Esophagus muscularis mucosa (tissue), 4 donors: ENCODE measurements at regions not wholly inside any gene's neighbourhood (a gene's known extent, or its start where the extent isn't known, plus 50 kb on each side); places are given as distances from the start of the nearest gene placed in this dataset.

Experiments
- DNase-seq: peaks from one replicate; pipeline ENCODE4 v3.0.0-alpha.2; 2017; ENCODE audit errors: extremely low spot score
- H3K27ac ChIP-seq, 4 donors: fragments of 200-600 bp; sonication (generic); replicated peaks in 1 of 4; 1 replicate in 3 of 4; 2 replicates in 1 of 4; pipeline ENCODE4 v1.5.1; 2016 to 2019; ENCODE audit warnings: mild to moderate bottlenecking in 1 of 4
- H3K27me3 ChIP-seq, 4 donors: fragments of 200-600 bp; sonication (generic); one replicate each; pipeline versions ENCODE4 v1.5.1 to v1.6.0; 2016 to 2019
- H3K36me3 ChIP-seq, 4 donors: fragments of 200-600 bp; sonication (generic); one replicate each; pipeline ENCODE4 v1.5.1; 2016 to 2019
- H3K4me1 ChIP-seq, 4 donors: fragments of 200-600 bp; sonication (generic); one replicate each; pipeline ENCODE4 v1.5.1; 2016 to 2019
- H3K4me3 ChIP-seq, 4 donors: fragments of 200-600 bp; sonication (generic); 1 replicate in 2 of 4; 2 replicates in 2 of 4; pipeline ENCODE4 v1.5.1; 2016 to 2019; ENCODE audit warnings: mild to moderate bottlenecking in 4 of 4, moderate library complexity in 1 of 4
- H3K9me3 ChIP-seq, 4 donors: fragments of 200-600 bp; sonication (generic); 1 replicate in 3 of 4; 2 replicates in 1 of 4; pipeline ENCODE4 v1.5.1; 2016 to 2019
- EP300 ChIP-seq: sonication (generic); formaldehyde crosslinking; IDR thresholded peaks from one replicate; pipeline ENCODE4 v1.6.1; 2017; ENCODE audit warnings: antibody characterized with exemption
- POLR2A ChIP-seq: fragments of 450-650 bp; IDR thresholded peaks from one replicate; pipeline ENCODE4 v1.6.1; 2017; ENCODE audit warnings: antibody characterized with exemption, moderate library complexity, mild to moderate bottlenecking, low read depth
- POLR2AphosphoS5 ChIP-seq, 2 donors: sonication (generic); formaldehyde crosslinking; IDR thresholded peaks; one replicate each; pipeline ENCODE4 v1.6.1; 2017; ENCODE audit warnings: antibody characterized with exemption in 2 of 2
- WGBS: methylation state at CpG from one replicate; pipeline ENCODE4 v1.1.5; 2018; 5-methylcytosine and 5-hydroxymethylcytosine counted together
- intact Hi-C: fragments of 100-400 bp; cut with DNase I; formaldehyde crosslinking; loops from one replicate; pipeline ENCODE4 v1.15.1; 2023
- TF ChIP-seq, protein P1 (sequence below), 3 experiments: fragments of 200-600 bp in 2 of 3; fragments of 450-650 bp in 1 of 3; sonication (generic) in 2 of 3; IDR thresholded peaks; one replicate each; pipeline ENCODE4 v1.5.1; 2017 to 2019; ENCODE audit warnings: antibody characterized with exemption in 3 of 3, mild to moderate bottlenecking in 2 of 3, moderate library complexity in 1 of 3

GRCh38 chr4:126599746-126600145 lies 1033.0 kb upstream of the INTU start:
- Histone ChIP-seq H3K36me3 (no peaks in the 10 kb centered on the region), H3K4me1 (peaks cover 0 to 6% (median 0%) of the 10 kb centered on the region in 4 donors), H3K9me3 (no peaks in the 10 kb centered on the region), H3K27ac (no peak overlapping the region), H3K4me3 (no peak overlapping the region), H3K27me3 (no peaks in the 10 kb centered on the region)
- intact Hi-C loops: loop anchor here (10.0 kb wide), 1 partner anchor 1285 kb away; the partner anchor contains the start of gene FAT4
- TF ChIP-seq POLR2A (no peak), POLR2AphosphoS5 (IDR thresholded peaks at IDR 0.05) (no peak), EP300 (no peak)
- TF ChIP-seq, protein P1, sequence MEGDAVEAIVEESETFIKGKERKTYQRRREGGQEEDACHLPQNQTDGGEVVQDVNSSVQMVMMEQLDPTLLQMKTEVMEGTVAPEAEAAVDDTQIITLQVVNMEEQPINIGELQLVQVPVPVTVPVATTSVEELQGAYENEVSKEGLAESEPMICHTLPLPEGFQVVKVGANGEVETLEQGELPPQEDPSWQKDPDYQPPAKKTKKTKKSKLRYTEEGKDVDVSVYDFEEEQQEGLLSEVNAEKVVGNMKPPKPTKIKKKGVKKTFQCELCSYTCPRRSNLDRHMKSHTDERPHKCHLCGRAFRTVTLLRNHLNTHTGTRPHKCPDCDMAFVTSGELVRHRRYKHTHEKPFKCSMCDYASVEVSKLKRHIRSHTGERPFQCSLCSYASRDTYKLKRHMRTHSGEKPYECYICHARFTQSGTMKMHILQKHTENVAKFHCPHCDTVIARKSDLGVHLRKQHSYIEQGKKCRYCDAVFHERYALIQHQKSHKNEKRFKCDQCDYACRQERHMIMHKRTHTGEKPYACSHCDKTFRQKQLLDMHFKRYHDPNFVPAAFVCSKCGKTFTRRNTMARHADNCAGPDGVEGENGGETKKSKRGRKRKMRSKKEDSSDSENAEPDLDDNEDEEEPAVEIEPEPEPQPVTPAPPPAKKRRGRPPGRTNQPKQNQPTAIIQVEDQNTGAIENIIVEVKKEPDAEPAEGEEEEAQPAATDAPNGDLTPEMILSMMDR (IDR thresholded peaks at IDR 0.05): no peak
- WGBS: 45% methylated on average over 4 of the region's 4 CpGs
- DNase-seq: no peak

GRCh38 chr4:126603210-126603609 lies 1029.5 kb upstream of the INTU start:
- Histone ChIP-seq H3K4me1 (peaks cover 0 to 6% (median 0%) of the 10 kb centered on the region in 4 donors), H3K9me3 (no peaks in the 10 kb centered on the region), H3K27ac (no peak overlapping the region), H3K36me3 (no peaks in the 10 kb centered on the region), H3K27me3 (no peaks in the 10 kb centered on the region), H3K4me3 (no peak overlapping the region)
- DNase-seq: no peak
- no peak for TF ChIP-seq POLR2AphosphoS5 (IDR thresholded peaks at IDR 0.05)
- no peak for TF ChIP-seq POLR2A
- TF ChIP-seq, protein P1 (IDR thresholded peaks at IDR 0.05): no peak
- no peak for TF ChIP-seq EP300
- WGBS: 91% methylated on average over 1 of the region's 1 CpG
- intact Hi-C loops: loop anchor here (10.0 kb wide), 1 partner anchor 1288 kb away; the partner anchor contains the start of gene FAT4

DNA sequence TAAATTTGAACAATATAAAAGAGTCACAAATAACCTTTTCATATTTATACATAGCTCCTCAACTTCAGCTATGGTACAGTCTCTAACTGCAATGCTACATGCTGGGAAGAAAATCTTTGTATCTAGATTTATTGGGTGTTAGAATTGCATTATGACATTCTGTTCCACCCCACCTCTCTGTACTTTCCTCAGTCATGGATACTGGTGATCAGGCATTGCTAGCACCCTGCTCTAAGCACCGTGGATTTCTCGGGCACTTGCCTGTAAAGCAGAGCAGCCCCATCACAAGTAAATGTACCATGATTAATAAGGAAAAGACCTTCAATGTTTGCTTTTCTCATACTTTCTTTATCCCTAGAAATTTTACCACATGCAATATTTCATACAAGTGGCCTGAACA lies 1028.9 kb upstream of the INTU start:
- H3K36me3 ChIP-seq: no peaks in the 10 kb centered on the region
- no peaks in the 10 kb centered on the region for H3K27me3 ChIP-seq
- no peak for TF ChIP-seq POLR2AphosphoS5 (IDR thresholded peaks at IDR 0.05)
- TF ChIP-seq, protein P1 (IDR thresholded peaks at IDR 0.05): no peak
- TF ChIP-seq POLR2A: no peak
- no peak for TF ChIP-seq EP300
- WGBS: 86% methylated on average over 2 of the region's 2 CpGs
- no peak overlapping the region for H3K27ac ChIP-seq
- H3K9me3 ChIP-seq: no peaks in the 10 kb centered on the region
- DNase-seq: no peak
- no peak overlapping the region for H3K4me3 ChIP-seq
- intact Hi-C loops: loop anchor here (10.0 kb wide), 1 partner anchor 1289 kb away; the partner anchor contains the start of gene FAT4
- peaks cover 0 to 6% (median 0%) of the 10 kb centered on the region in 4 donors for H3K4me1 ChIP-seq

- no peaks in the 10 kb centered on the region for H3K27me3 ChIP-seq
- peaks cover 0 to 6% (median 0%) of the 10 kb centered on the region in 4 donors for H3K4me1 ChIP-seq
- TF ChIP-seq, protein P1 (IDR thresholded peaks at IDR 0.05): peak; percentile 48 to 72 (median 55)
- TF ChIP-seq POLR2A: no peak
- no peak for TF ChIP-seq POLR2AphosphoS5 (IDR thresholded peaks at IDR 0.05)
- no peak for DNase-seq
- intact Hi-C loops: loop anchor here (10.0 kb wide), 1 partner anchor 1290 kb away; the partner anchor contains the start of gene FAT4
- H3K9me3 ChIP-seq: no peaks in the 10 kb centered on the region
- H3K4me3 ChIP-seq: no peak overlapping the region
- 52% methylated on average over 3 of the region's 3 CpGs for WGBS
- H3K36me3 ChIP-seq: no peaks in the 10 kb centered on the region
- no peak overlapping the region for H3K27ac ChIP-seq
Observed at GRCh38 chr4:126604268-126604867, 1028.4 kb upstream of the INTU start.

GRCh38 chr4:126610933-126611332 lies 1021.8 kb upstream of the INTU start:
- no peak overlapping the region for H3K4me3 ChIP-seq
- no peaks in the 10 kb centered on the region for H3K36me3 ChIP-seq
- H3K27me3 ChIP-seq: no peaks in the 10 kb centered on the region
- intact Hi-C loops: no loop called here
- no peak overlapping the region for H3K27ac ChIP-seq
- no peak for DNase-seq
- no peaks in the 10 kb centered on the region for H3K9me3 ChIP-seq
- no peaks in the 10 kb centered on the region for H3K4me1 ChIP-seq
- TF ChIP-seq POLR2A (no peak), EP300 (no peak), POLR2AphosphoS5 (IDR thresholded peaks at IDR 0.05) (no peak)
- TF ChIP-seq, protein P1 (IDR thresholded peaks at IDR 0.05): no peak
- WGBS: 75% methylated on average over 1 of the region's 1 CpG
